CD4-positive, alpha-beta memory T cell (primary cell): ENCODE measurements at regions not wholly inside any gene's neighbourhood (a gene's known extent, or its start where the extent isn't known, plus 50 kb on each side); places are given as distances from the start of the nearest gene placed in this dataset. TPM values are rescaled to one million over a fixed set of nuclear protein-coding genes. Genes with fewer than 3 reads are reported as not detected.
"Not testable (repeated sequence)": the region's sequence is repeated elsewhere in the genome, so short reads cannot be mapped to it uniquely, and the experiment has no call there.

Experiments
- CTCF ChIA-PET: fragments of 350-600 bp; sonication (Branson Sonifier 250); formaldehyde crosslinking; loops from one replicate; lab custom pipeline; 2021; ENCODE audit warnings: inconsistent platforms; ENCODE audit not compliant: partially characterized antibody; lab: Charles Lee
- POLR2A ChIA-PET: fragments of 350-600 bp; sonication (Branson Sonifier 250); formaldehyde crosslinking; loops from one replicate; lab custom pipeline; 2021; ENCODE audit not compliant: partially characterized antibody; lab: Charles Lee
- DNase-seq, 5 donors: peaks; one replicate each; pipeline versions ENCODE4 v3.0.0 to v3.0.0-alpha.2; 2020 to 2022; ENCODE audit warnings: mixed read lengths in 1 of 5
- H3K27ac ChIP-seq: one replicate; pipeline ENCODE4 v1.7.0; 2013; ENCODE audit warnings: low read depth, low read length
- H3K27me3 ChIP-seq: 2 replicates; pipeline ENCODE4 v1.7.0; 2013; ENCODE audit warnings: mild to moderate bottlenecking, low read length, moderate library complexity; ENCODE audit not compliant: insufficient read depth
- H3K36me3 ChIP-seq: 2 replicates; pipeline ENCODE4 v1.7.0; 2013; ENCODE audit warnings: mild to moderate bottlenecking, low read length, moderate library complexity; ENCODE audit not compliant: insufficient read depth
- H3K4me1 ChIP-seq: 2 replicates; pipeline ENCODE4 v1.7.0; 2013; ENCODE audit warnings: mild to moderate bottlenecking, low read length, moderate library complexity; ENCODE audit not compliant: insufficient read depth
- H3K4me3 ChIP-seq, 2 donors: one replicate each; pipeline ENCODE4 v1.7.0; 2013; ENCODE audit warnings: low read length in 2 of 2, mild to moderate bottlenecking in 1 of 2
- H3K9me3 ChIP-seq, 2 donors: one replicate each; pipeline ENCODE4 v1.7.0; 2013; ENCODE audit warnings: low read length in 2 of 2, control low read depth in 1 of 2; ENCODE audit not compliant: control insufficient read depth in 1 of 2
- H3K27ac Mint-ChIP-seq, 7 donors: one replicate each; pipeline ENCODE4 v1.8.0; 2020 to 2021; ENCODE audit warnings: mixed read lengths in 7 of 7, mild to moderate bottlenecking in 6 of 7, inconsistent platforms in 3 of 7, moderate library complexity in 3 of 7
- H3K27me3 Mint-ChIP-seq, 2 donors: one replicate each; pipeline ENCODE4 v1.8.0; 2020 to 2021; ENCODE audit warnings: mixed read lengths in 2 of 2
- H3K36me3 Mint-ChIP-seq, 2 donors: one replicate each; pipeline ENCODE4 v1.8.0; 2020 to 2021; ENCODE audit warnings: mixed read lengths in 2 of 2, inconsistent platforms in 1 of 2, mild to moderate bottlenecking in 1 of 2
- H3K4me1 Mint-ChIP-seq, 4 donors: one replicate each; pipeline ENCODE4 v1.8.0; 2020 to 2021; ENCODE audit warnings: mixed read lengths in 4 of 4, mild to moderate bottlenecking in 1 of 4
- H3K4me3 Mint-ChIP-seq, 8 donors: one replicate each; pipeline ENCODE4 v1.8.0; 2020 to 2021; ENCODE audit warnings: mixed read lengths in 8 of 8, mild to moderate bottlenecking in 7 of 8, moderate library complexity in 6 of 8, inconsistent platforms in 3 of 8
- H3K9me3 Mint-ChIP-seq, 8 donors: one replicate each; pipeline ENCODE4 v1.8.0; 2020 to 2021; ENCODE audit warnings: mixed read lengths in 8 of 8, mild to moderate bottlenecking in 5 of 8, inconsistent platforms in 3 of 8, moderate library complexity in 1 of 8
- intact Hi-C: fragments of 100-400 bp; cut with micrococcal nuclease; formaldehyde crosslinking; loops from one replicate; pipeline ENCODE4 v1.15.1; 2023
- microRNA-seq: library from miRNA; unstranded; fragments of <30 nt; microRNA quantifications from one replicate; pipeline ENCODE4 v1.2.0, GENCODE V29; 2021; ENCODE audit warnings: borderline replicate concordance, borderline number of aligned reads, borderline microRNAs expressed, mixed read lengths

GRCh38 chr6:119428633-119429032 lies 79.1 kb upstream of the MAN1A1 start:
- Mint-ChIP-seq H3K27me3 (no peaks in the 10 kb centered on the region), H3K36me3 (no peaks in the 10 kb centered on the region), H3K9me3 (peaks cover 0 to 6% (median 3%) of the 10 kb centered on the region in 8 donors), H3K27ac (no peak overlapping the region), H3K4me1 (no peaks in the 10 kb centered on the region), H3K4me3 (no peak overlapping the region)
- H3K27me3 ChIP-seq, result no peaks in the 10 kb centered on the region
- no peaks in the 10 kb centered on the region for H3K36me3 ChIP-seq
- no peak overlapping the region for H3K27ac ChIP-seq
- H3K4me1 ChIP-seq, result no peaks in the 10 kb centered on the region
- intact Hi-C loops, result no loop called here
- DNase-seq, result no peak
- POLR2A ChIA-PET, result no interaction called here
- CTCF ChIA-PET, result no interaction called here
- no peak overlapping the region for H3K4me3 ChIP-seq
- no peaks in the 10 kb centered on the region for H3K9me3 ChIP-seq

DNA sequence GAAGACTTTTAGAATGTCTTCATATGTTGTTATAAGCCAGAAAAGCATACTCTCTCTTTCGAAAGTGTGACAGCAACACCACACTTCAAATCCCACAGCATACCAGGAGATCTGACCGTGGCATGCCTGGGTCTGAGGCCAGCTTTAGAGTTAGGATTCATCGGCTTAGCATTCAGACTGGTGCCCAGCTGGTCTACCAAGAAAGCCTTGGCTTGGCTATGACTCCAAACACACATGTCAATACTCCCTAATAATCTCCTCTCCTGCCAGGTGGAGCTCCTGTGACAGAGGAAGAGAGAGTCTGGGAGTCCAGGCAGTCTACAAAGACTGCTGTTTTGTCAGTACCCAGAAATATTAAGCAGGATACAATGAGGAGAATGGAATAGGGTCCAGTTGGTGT lies 77.1 kb upstream of the MAN1A1 start:
- ChIA-PET CTCF (no interaction called here), POLR2A (no interaction called here)
- Mint-ChIP-seq H3K27ac (no peak overlapping the region), H3K9me3 (peaks cover 3 to 21% (median 9%) of the 10 kb centered on the region in 8 donors), H3K27me3 (peaks cover 0 to 1% of the 10 kb centered on the region in 2 donors), H3K4me3 (no peak overlapping the region), H3K36me3 (no peaks in the 10 kb centered on the region), H3K4me1 (no peaks in the 10 kb centered on the region)
- no peaks in the 10 kb centered on the region for H3K27me3 ChIP-seq
- H3K4me3 ChIP-seq, result no peak overlapping the region
- intact Hi-C loops, result no loop called here
- H3K27ac ChIP-seq, result no peak overlapping the region
- H3K9me3 ChIP-seq, result no peaks in the 10 kb centered on the region
- DNase-seq, result no peak
- no peaks in the 10 kb centered on the region for H3K4me1 ChIP-seq
- H3K36me3 ChIP-seq, result no peaks in the 10 kb centered on the region

GRCh38 chr6:119423996-119424395 lies 74.4 kb upstream of the MAN1A1 start:
- no peak overlapping the region for H3K4me3 Mint-ChIP-seq
- CTCF ChIA-PET, result no interaction called here
- no peak for DNase-seq
- POLR2A ChIA-PET, result no interaction called here
- no peaks in the 10 kb centered on the region for H3K4me1 ChIP-seq
- H3K27ac ChIP-seq, result no peak overlapping the region
- no peaks in the 10 kb centered on the region for H3K9me3 ChIP-seq
- H3K4me3 ChIP-seq, result no peak overlapping the region
- H3K36me3 ChIP-seq, result no peaks in the 10 kb centered on the region
- no peak overlapping the region for H3K27ac Mint-ChIP-seq
- intact Hi-C loops, result no loop called here
- peaks cover 3 to 47% (median 27%) of the 10 kb centered on the region in 8 donors for H3K9me3 Mint-ChIP-seq
- H3K4me1 Mint-ChIP-seq, result no peaks in the 10 kb centered on the region
- H3K36me3 Mint-ChIP-seq, result peaks cover 0 to 5% of the 10 kb centered on the region in 2 donors
- peaks cover 2% of the 10 kb centered on the region in 2 donors for H3K27me3 Mint-ChIP-seq
- H3K27me3 ChIP-seq, result no peaks in the 10 kb centered on the region

GRCh38 chr6:119418084-119418483 lies 68.5 kb upstream of the MAN1A1 start:
- H3K27me3 ChIP-seq, H3K4me1 ChIP-seq, CTCF ChIA-PET, DNase-seq, H3K27ac ChIP-seq, intact Hi-C loops, H3K27me3 Mint-ChIP-seq, H3K36me3 ChIP-seq, H3K4me3 Mint-ChIP-seq, H3K4me1 Mint-ChIP-seq, H3K27ac Mint-ChIP-seq, H3K4me3 ChIP-seq, POLR2A ChIA-PET, H3K9me3 ChIP-seq: not testable (repeated sequence)
- Mint-ChIP-seq H3K9me3 (peaks cover 3 to 77% (median 51%) of the 10 kb centered on the region in 8 donors), H3K36me3 (peaks cover 0 to 10% of the 10 kb centered on the region in 2 donors)

- no peak for DNase-seq
- Mint-ChIP-seq H3K36me3 (no peaks in the 10 kb centered on the region), H3K27ac (no peak overlapping the region), H3K4me1 (no peaks in the 10 kb centered on the region), H3K9me3 (peaks cover 2 to 34% (median 25%) of the 10 kb centered on the region in 8 donors), H3K4me3 (no peak overlapping the region), H3K27me3 (peaks cover 0 to 4% of the 10 kb centered on the region in 2 donors)
- POLR2A ChIA-PET, result no interaction called here
- no peak overlapping the region for H3K27ac ChIP-seq
- no peaks in the 10 kb centered on the region for H3K36me3 ChIP-seq
- intact Hi-C loops, result no loop called here
- CTCF ChIA-PET, result no interaction called here
- H3K9me3 ChIP-seq, result no peaks in the 10 kb centered on the region
- H3K4me1 ChIP-seq, result no peaks in the 10 kb centered on the region
- no peak overlapping the region for H3K4me3 ChIP-seq
- H3K27me3 ChIP-seq, result no peaks in the 10 kb centered on the region
These were observed 57.6 kb upstream of the MAN1A1 start for GRCh38 chr6:119407156-119407555.

- H3K4me3 Mint-ChIP-seq, H3K27me3 Mint-ChIP-seq, H3K4me1 Mint-ChIP-seq, H3K27me3 ChIP-seq, H3K4me3 ChIP-seq, H3K4me1 ChIP-seq, H3K9me3 ChIP-seq, H3K36me3 Mint-ChIP-seq, POLR2A ChIA-PET, intact Hi-C loops, H3K27ac ChIP-seq, H3K36me3 ChIP-seq, DNase-seq, CTCF ChIA-PET: not testable (repeated sequence)
- Mint-ChIP-seq H3K9me3 (peaks cover 0 to 41% (median 33%) of the 10 kb centered on the region in 8 donors), H3K27ac (peak overlapping the region in 1 of 7 donors; percentile 41)
These were observed 55.6 kb upstream of the MAN1A1 start for GRCh38 chr6:119405114-119405513.

Small RNA genes lying in the stretch of these regions (microRNA-seq; reads per million reads assigned to microRNA genes)
- not detected for gene MIR3144
